IMR-90 (cell line): ENCODE measurements at regions not wholly inside any gene's neighbourhood (a gene's known extent, or its start where the extent isn't known, plus 50 kb on each side); places are given as distances from the start of the nearest gene placed in this dataset.

Experiments used
- CTCF ChIP-seq: conservative IDR thresholded peaks from 2 replicates; pipeline ENCODE4 v1.5.1; 2012; ENCODE audit warnings: mild to moderate bottlenecking, low read depth, low read length, improper control_type of control experiment
- MAZ ChIP-seq: IDR thresholded peaks from 2 replicates; pipeline ENCODE4 v1.6.1; 2012; ENCODE audit warnings: low read depth, mild to moderate bottlenecking, low read length, improper control_type of control experiment, moderate library complexity, borderline replicate concordance
- RAD21 ChIP-seq: IDR thresholded peaks from 2 replicates; pipeline ENCODE4 v1.6.1; 2012; ENCODE audit warnings: low read length, improper control_type of control experiment
- USF2 ChIP-seq: fragments of 150-350 bp; IDR thresholded peaks from 2 replicates; pipeline ENCODE4 v1.6.1; 2017; ENCODE audit warnings: mild to moderate bottlenecking, antibody characterized with exemption, low read length, low read depth

- TF ChIP-seq MAZ (no peak), CTCF (no peak), RAD21 (no peak), USF2 (no peak)
These were observed 83.7 kb upstream of the RND3 start for GRCh38 chr2:150571121-150571520.
